ENCODE measurements at regions not wholly inside any gene's neighbourhood (a gene's known extent, or its start where the extent isn't known, plus 50 kb on each side); places are given as distances from the start of the nearest gene placed in this dataset.

DNA sequence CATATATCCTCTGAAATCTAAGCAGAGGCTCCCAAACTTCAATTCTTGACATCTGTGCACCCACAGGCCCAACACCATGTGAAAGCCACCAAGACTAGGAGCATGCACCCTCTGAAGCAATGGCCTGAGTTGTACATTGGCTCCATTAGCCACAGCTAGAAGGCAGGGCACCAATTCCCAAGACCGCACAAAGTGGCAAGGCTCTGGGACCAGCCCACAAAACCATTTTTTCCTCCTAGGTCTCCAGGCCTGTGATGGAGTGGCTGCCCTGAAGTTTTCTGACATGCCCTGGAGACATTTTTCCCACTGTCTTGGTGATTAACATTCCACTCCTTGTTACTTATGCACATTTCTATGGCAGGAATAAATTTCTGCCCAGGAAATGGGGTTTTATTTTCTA lies 232.2 kb upstream of the GRID2 start:
- Mint-ChIP-seq H3K27ac (no peak overlapping the region), H3K27me3 (ENCODE audit: low read depth) (no peaks in the 10 kb centered on the region)

DNA sequence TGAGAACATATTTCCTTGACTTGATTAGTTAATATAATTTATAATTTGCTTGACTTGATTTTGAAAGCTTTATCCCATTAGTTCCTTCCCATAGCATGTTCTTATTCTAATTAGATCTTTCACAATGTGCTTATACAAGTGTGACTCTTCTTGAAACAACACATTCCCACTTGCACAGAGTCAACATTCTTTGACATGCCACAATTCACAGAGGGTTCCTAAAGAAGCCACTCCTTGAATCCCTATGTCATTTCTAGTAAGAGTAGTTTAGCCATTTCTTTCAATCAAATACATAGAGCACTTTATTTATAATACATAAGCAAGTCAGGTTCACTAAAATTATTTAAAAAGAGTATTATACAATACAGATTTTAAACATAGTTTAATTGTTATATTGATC lies 228.9 kb upstream of the GRID2 start:
- no peak for TF ChIP-seq CTCF (IDR thresholded peaks at IDR 0.05; ENCODE audit: unreplicated experiment in 3 of 3)
- Mint-ChIP-seq H3K4me3 (no peak overlapping the region), H3K9me3 (peaks cover 25% of the 10 kb centered on the region), H3K36me3 (ENCODE audit: low read depth) (peaks cover 3% of the 10 kb centered on the region), H3K27me3 (ENCODE audit: low read depth) (no peaks in the 10 kb centered on the region), H3K4me1 (no peaks in the 10 kb centered on the region), H3K27ac (no peak overlapping the region)

More for the DNA sequence above, 232.2 kb upstream of the GRID2 start:
- Mint-ChIP-seq H3K4me3 (no peak overlapping the region), H3K4me1 (no peaks in the 10 kb centered on the region), H3K36me3 (ENCODE audit: low read depth) (peaks cover 8% of the 10 kb centered on the region), H3K9me3 (peaks cover 32% of the 10 kb centered on the region)
- no peak for TF ChIP-seq CTCF (IDR thresholded peaks at IDR 0.05; ENCODE audit: unreplicated experiment in 3 of 3)

GRCh38 chr4:92090887-92091286 lies 212.9 kb upstream of the GRID2 start:
- no peaks in the 10 kb centered on the region for H3K36me3 Mint-ChIP-seq (ENCODE audit: low read depth)
- no peaks in the 10 kb centered on the region for H3K27me3 Mint-ChIP-seq (ENCODE audit: low read depth)
- no peak overlapping the region for H3K27ac Mint-ChIP-seq
- H3K4me3 Mint-ChIP-seq = no peak overlapping the region
- no peaks in the 10 kb centered on the region for H3K4me1 Mint-ChIP-seq
- H3K9me3 Mint-ChIP-seq = peaks cover 2% of the 10 kb centered on the region
- no peak for TF ChIP-seq CTCF (IDR thresholded peaks at IDR 0.05; ENCODE audit: unreplicated experiment in 3 of 3)

GRCh38 chr4:92091335-92091734 lies 212.4 kb upstream of the GRID2 start:
- Mint-ChIP-seq H3K9me3 (peaks cover 2% of the 10 kb centered on the region), H3K27ac (peak overlapping the region in 1 of 3 experiments; percentile 19), H3K4me3 (no peak overlapping the region), H3K36me3 (ENCODE audit: low read depth) (no peaks in the 10 kb centered on the region), H3K4me1 (no peaks in the 10 kb centered on the region), H3K27me3 (ENCODE audit: low read depth) (no peaks in the 10 kb centered on the region)
- TF ChIP-seq CTCF (IDR thresholded peaks at IDR 0.05; ENCODE audit: unreplicated experiment in 3 of 3) = no peak

DNA sequence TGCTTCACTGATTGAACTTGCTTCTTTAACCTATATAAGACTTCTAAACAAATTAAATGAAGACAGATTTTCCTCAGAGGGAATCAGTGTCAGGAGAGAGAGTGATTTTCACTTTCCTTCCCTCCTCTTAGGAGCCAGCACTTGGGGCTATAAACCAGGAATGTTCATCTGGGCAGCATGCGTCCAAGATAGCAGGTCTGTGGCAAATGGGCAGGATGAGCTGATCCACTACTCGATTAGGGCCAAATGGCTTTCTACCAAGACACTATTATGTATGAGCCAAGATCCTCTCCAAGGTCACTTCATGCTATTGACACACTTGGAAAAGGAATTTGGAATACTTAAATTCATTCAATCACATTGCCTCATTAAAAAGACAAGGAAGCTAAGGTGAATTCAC lies 203.9 kb upstream of the GRID2 start:
- Mint-ChIP-seq H3K27me3 (ENCODE audit: low read depth) (no peaks in the 10 kb centered on the region), H3K27ac (no peak overlapping the region), H3K4me3 (no peak overlapping the region), H3K9me3 (no peaks in the 10 kb centered on the region), H3K4me1 (peaks cover 4% of the 10 kb centered on the region), H3K36me3 (ENCODE audit: low read depth) (no peaks in the 10 kb centered on the region)
- no peak for TF ChIP-seq CTCF (IDR thresholded peaks at IDR 0.05; ENCODE audit: unreplicated experiment in 3 of 3)

- Mint-ChIP-seq H3K9me3 (no peaks in the 10 kb centered on the region), H3K27me3 (ENCODE audit: low read depth) (no peaks in the 10 kb centered on the region), H3K27ac (no peak overlapping the region), H3K4me3 (no peak overlapping the region), H3K36me3 (ENCODE audit: low read depth) (no peaks in the 10 kb centered on the region), H3K4me1 (peaks cover 4% of the 10 kb centered on the region)
- TF ChIP-seq CTCF (IDR thresholded peaks at IDR 0.05; ENCODE audit: unreplicated experiment in 3 of 3) = no peak
These were observed 202.8 kb upstream of the GRID2 start for GRCh38 chr4:92100975-92101374.

Measured in nephron (organoid).